WERI-Rb-1 (cell line): ENCODE measurements at regions not wholly inside any gene's neighbourhood (a gene's known extent, or its start where the extent isn't known, plus 50 kb on each side); places are given as distances from the start of the nearest gene placed in this dataset.

ENCODE experiments used
- DNase-seq: peaks from one replicate; pipeline ENCODE4 v3.0.0-alpha.2; 2020
- H3K27ac ChIP-seq: fragments of 250-450 bp; sonication (Bioruptor Pico); 2 replicates; pipeline ENCODE4 v1.5.1; 2020; ENCODE audit warnings: mild to moderate bottlenecking, moderate library complexity
- H3K27me3 ChIP-seq: fragments of 250-450 bp; sonication (Bioruptor Pico); 2 replicates; pipeline ENCODE4 v1.5.1; 2021; ENCODE audit warnings: mild to moderate bottlenecking, low read depth, moderate library complexity; ENCODE audit not compliant: insufficient read depth, severe bottlenecking
- H3K36me3 ChIP-seq: fragments of 250-450 bp; sonication (Bioruptor Pico); 2 replicates; pipeline ENCODE4 v1.5.1; 2020; ENCODE audit warnings: mild to moderate bottlenecking, moderate library complexity
- H3K4me3 ChIP-seq: 2 replicates; pipeline ENCODE4 v1.5.1; 2011; ENCODE audit warnings: low read depth, mild to moderate bottlenecking, control low read depth, low read length
- H3K9me3 ChIP-seq: fragments of 250-450 bp; sonication (Bioruptor Pico); 2 replicates; pipeline ENCODE4 v1.5.1; 2021; ENCODE audit warnings: mild to moderate bottlenecking, moderate library complexity; ENCODE audit not compliant: severe bottlenecking
- CTCF ChIP-seq: IDR thresholded peaks from 2 replicates; pipeline ENCODE4 v1.5.1; 2011; ENCODE audit warnings: low read depth, mild to moderate bottlenecking, control low read depth, inconsistent platforms, low read length

GRCh38 chr10:128802062-128802461 lies 665.0 kb upstream of the MGMT start:
- H3K9me3 ChIP-seq, result no peaks in the 10 kb centered on the region

GRCh38 chr10:128803790-128804189 lies 663.3 kb upstream of the MGMT start:
- H3K9me3 ChIP-seq, result no peaks in the 10 kb centered on the region
- DNase-seq, result no peak
- H3K27me3 ChIP-seq, result peaks cover 2% of the 10 kb centered on the region
- H3K27ac ChIP-seq, result no peak overlapping the region
- H3K4me3 ChIP-seq, result no peak overlapping the region
- no peaks in the 10 kb centered on the region for H3K36me3 ChIP-seq
- TF ChIP-seq CTCF, result no peak

More at GRCh38 chr10:128802062-128802461, 665.0 kb upstream of the MGMT start:
- H3K4me3 ChIP-seq, result no peak overlapping the region
- TF ChIP-seq CTCF, result no peak
- H3K36me3 ChIP-seq, result no peaks in the 10 kb centered on the region
- no peaks in the 10 kb centered on the region for H3K27me3 ChIP-seq
- H3K27ac ChIP-seq, result no peak overlapping the region
- DNase-seq, result no peak

- no peak for DNase-seq
- H3K27ac ChIP-seq, result no peak overlapping the region
- H3K9me3 ChIP-seq, result no peaks in the 10 kb centered on the region
- peaks cover 2% of the 10 kb centered on the region for H3K27me3 ChIP-seq
- H3K4me3 ChIP-seq, result no peak overlapping the region
- TF ChIP-seq CTCF, result no peak
- no peaks in the 10 kb centered on the region for H3K36me3 ChIP-seq
Observed at GRCh38 chr10:128804411-128804810, 662.6 kb upstream of the MGMT start.

- H3K27me3 ChIP-seq, result peaks cover 2% of the 10 kb centered on the region
- DNase-seq, result no peak
- TF ChIP-seq CTCF, result no peak
- no peak overlapping the region for H3K4me3 ChIP-seq
- H3K27ac ChIP-seq, result no peak overlapping the region
- no peaks in the 10 kb centered on the region for H3K9me3 ChIP-seq
- H3K36me3 ChIP-seq, result no peaks in the 10 kb centered on the region
Observed at GRCh38 chr10:128808921-128809440, 658.1 kb upstream of the MGMT start.

GRCh38 chr10:128811511-128811910 lies 655.5 kb upstream of the MGMT start:
- peaks cover 2% of the 10 kb centered on the region for H3K27me3 ChIP-seq
- H3K36me3 ChIP-seq, result no peaks in the 10 kb centered on the region
- TF ChIP-seq CTCF, result no peak
- no peaks in the 10 kb centered on the region for H3K9me3 ChIP-seq
- no peak overlapping the region for H3K27ac ChIP-seq
- no peak for DNase-seq
- no peak overlapping the region for H3K4me3 ChIP-seq

- Histone ChIP-seq H3K27me3 (peaks cover 2% of the 10 kb centered on the region), H3K9me3 (no peaks in the 10 kb centered on the region), H3K4me3 (no peak overlapping the region), H3K27ac (no peak overlapping the region), H3K36me3 (no peaks in the 10 kb centered on the region)
- no peak for DNase-seq
- no peak for TF ChIP-seq CTCF
Observed at GRCh38 chr10:128812000-128812399, 655.0 kb upstream of the MGMT start.
